ENCODE measurements at regions not wholly inside any gene's neighbourhood (a gene's known extent, or its start where the extent isn't known, plus 50 kb on each side); places are given as distances from the start of the nearest gene placed in this dataset.

DNA sequence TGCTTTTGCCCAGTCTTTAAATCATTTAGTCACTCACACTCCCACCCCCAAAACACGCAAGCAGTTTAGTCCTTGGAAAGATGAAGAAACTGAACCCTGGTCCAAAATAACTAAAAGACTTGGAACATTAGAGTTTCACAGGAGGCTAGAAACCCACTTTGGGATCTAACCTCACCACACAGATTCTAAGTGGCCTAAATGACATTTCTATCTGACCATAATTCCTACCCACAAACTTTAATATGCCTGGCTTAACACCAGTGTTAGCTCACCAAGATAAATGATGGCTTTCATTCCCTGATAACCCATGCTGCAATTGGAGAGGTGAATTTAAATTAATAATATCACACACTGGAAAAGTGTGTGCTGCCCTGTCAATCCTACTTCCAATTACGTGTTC is 295.3 kb upstream of the UBE2E2 start:
- H3K4me3 ChIP-seq: no peak overlapping the region
- no peaks in the 10 kb centered on the region for H3K36me3 ChIP-seq
- no peaks in the 10 kb centered on the region for H3K4me1 ChIP-seq
- no peak for DNase-seq (ENCODE audit: low spot score)
- TF ChIP-seq, protein P1, sequence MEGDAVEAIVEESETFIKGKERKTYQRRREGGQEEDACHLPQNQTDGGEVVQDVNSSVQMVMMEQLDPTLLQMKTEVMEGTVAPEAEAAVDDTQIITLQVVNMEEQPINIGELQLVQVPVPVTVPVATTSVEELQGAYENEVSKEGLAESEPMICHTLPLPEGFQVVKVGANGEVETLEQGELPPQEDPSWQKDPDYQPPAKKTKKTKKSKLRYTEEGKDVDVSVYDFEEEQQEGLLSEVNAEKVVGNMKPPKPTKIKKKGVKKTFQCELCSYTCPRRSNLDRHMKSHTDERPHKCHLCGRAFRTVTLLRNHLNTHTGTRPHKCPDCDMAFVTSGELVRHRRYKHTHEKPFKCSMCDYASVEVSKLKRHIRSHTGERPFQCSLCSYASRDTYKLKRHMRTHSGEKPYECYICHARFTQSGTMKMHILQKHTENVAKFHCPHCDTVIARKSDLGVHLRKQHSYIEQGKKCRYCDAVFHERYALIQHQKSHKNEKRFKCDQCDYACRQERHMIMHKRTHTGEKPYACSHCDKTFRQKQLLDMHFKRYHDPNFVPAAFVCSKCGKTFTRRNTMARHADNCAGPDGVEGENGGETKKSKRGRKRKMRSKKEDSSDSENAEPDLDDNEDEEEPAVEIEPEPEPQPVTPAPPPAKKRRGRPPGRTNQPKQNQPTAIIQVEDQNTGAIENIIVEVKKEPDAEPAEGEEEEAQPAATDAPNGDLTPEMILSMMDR (IDR thresholded peaks at IDR 0.05): no peak
- H3K9me3 ChIP-seq: no peaks in the 10 kb centered on the region
- no peak overlapping the region for H3K27ac ChIP-seq
- H3K27me3 ChIP-seq: no peaks in the 10 kb centered on the region

DNA sequence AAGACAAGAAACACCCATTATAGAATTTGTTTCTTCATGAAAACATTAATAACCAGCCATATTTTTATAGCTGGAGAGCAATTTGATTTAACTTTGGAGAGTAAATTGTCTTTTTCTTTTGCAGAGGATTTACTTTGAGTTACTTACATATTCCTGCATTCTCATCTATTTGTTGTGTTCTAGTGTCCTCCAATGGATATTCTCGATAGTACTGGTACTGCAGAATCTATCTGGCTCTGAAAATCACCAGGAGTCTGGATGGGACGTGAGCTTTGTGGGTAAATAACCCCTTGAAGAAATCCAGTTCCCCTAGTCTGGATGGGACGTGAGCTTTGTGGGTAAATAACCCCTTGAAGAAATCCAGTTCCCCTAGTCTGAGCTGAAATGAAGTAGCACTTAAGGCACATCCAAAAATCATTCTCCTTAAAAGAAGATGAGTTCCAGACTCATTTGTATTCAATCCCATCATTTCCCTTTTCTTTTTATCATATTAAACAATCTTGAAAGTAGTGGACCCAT is 294.1 kb upstream of the UBE2E2 start:
- TF ChIP-seq, protein P1 (IDR thresholded peaks at IDR 0.05): no peak
- no peak for DNase-seq (ENCODE audit: low spot score)
- Histone ChIP-seq H3K4me3 (no peak overlapping the region), H3K9me3 (no peaks in the 10 kb centered on the region), H3K27ac (no peak overlapping the region), H3K4me1 (no peaks in the 10 kb centered on the region), H3K27me3 (no peaks in the 10 kb centered on the region), H3K36me3 (no peaks in the 10 kb centered on the region)

DNA sequence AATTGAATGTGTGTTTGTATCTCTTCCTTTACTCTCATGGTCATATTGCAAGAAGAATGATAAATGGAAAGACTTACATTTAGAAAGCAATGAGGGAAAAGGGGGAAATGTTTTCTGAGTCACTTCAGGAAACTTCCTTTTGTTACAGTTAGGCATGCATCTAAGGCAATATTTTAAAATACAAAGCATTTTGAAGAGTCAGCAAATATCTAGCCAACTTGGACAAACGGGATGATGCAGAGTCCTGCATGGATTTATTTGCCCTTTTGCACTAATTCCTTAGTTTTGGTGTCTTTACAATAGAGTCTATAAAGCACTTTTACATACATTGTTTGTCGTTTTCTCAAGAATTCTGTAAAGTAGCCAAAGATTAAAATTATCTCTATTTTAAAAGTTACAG is 286.2 kb upstream of the UBE2E2 start:
- no peak for DNase-seq (ENCODE audit: low spot score)
- H3K4me1 ChIP-seq: no peaks in the 10 kb centered on the region
- TF ChIP-seq, protein P1 (IDR thresholded peaks at IDR 0.05): no peak
- H3K36me3 ChIP-seq: no peaks in the 10 kb centered on the region
- no peaks in the 10 kb centered on the region for H3K27me3 ChIP-seq
- H3K9me3 ChIP-seq: no peaks in the 10 kb centered on the region
- no peak overlapping the region for H3K4me3 ChIP-seq
- H3K27ac ChIP-seq: no peak overlapping the region

DNA sequence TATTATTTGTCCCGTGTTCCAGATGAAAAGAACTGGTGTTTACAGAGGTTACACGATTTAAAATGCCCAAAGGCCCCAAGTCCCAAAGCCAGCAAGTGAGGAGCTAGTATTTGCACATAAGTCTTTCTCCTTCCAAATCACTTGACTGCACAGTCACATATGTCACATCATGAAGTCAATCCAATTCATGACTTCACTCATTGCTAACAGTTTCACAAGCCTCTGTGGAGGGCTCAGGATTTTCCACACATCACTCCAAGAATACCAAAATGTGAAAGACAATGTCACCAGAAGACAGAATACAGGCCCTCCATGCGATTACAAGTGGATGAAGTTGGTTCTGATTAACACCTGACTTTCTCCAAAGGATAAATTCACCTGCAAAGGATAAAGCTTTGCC is 283.1 kb upstream of the UBE2E2 start:
- no peaks in the 10 kb centered on the region for H3K9me3 ChIP-seq
- H3K4me3 ChIP-seq: no peak overlapping the region
- DNase-seq (ENCODE audit: low spot score): no peak
- TF ChIP-seq, protein P1 (IDR thresholded peaks at IDR 0.05): no peak
- H3K27me3 ChIP-seq: no peaks in the 10 kb centered on the region
- no peaks in the 10 kb centered on the region for H3K36me3 ChIP-seq
- H3K4me1 ChIP-seq: no peaks in the 10 kb centered on the region
- no peak overlapping the region for H3K27ac ChIP-seq

DNA sequence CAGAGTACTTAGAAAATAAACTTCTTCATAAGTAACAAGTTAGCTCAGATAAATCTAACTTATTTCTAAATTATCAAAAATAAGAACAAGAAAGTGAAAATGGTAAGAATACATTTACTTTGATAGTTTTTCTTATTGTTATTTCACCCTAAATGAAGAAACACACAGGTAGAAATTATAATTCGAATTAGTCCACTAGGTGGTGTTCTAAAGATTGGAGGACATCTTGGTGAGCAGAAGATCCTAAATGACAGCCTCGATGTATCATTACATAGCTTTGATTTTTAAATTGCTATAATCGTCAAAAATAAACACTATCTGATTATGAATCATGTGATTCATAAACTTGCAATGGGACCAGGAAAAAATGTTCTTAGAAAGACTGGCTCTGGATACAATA is 280.8 kb upstream of the UBE2E2 start:
- no peak for DNase-seq (ENCODE audit: low spot score)
- Histone ChIP-seq H3K4me1 (no peaks in the 10 kb centered on the region), H3K9me3 (no peaks in the 10 kb centered on the region), H3K4me3 (no peak overlapping the region), H3K36me3 (no peaks in the 10 kb centered on the region), H3K27ac (no peak overlapping the region), H3K27me3 (no peaks in the 10 kb centered on the region)
- TF ChIP-seq, protein P1 (IDR thresholded peaks at IDR 0.05): peak in 1 of 2 donors; percentile 52

DNA sequence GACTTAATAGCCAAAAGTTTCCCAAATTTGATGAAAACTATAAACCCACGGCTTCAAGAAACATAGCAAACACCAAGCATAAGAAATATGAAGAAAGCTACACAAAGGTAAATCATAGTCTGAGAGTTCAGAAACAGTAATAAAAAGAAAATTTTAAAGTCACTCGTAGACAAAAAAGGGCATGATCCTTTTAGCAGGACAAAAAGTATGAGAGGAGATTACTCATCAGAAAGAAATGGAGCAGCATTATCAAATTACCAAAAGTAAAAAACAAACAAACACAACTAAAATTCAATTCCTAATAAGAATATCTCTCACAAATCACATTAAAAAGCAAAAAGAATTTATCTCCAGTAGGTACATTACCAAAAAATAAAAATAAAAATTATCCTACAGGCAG is 279.4 kb upstream of the UBE2E2 start:
- Histone ChIP-seq H3K27ac (no peak overlapping the region), H3K9me3 (no peaks in the 10 kb centered on the region), H3K27me3 (no peaks in the 10 kb centered on the region), H3K4me1 (no peaks in the 10 kb centered on the region), H3K4me3 (no peak overlapping the region), H3K36me3 (no peaks in the 10 kb centered on the region)
- TF ChIP-seq, protein P1 (IDR thresholded peaks at IDR 0.05): no peak
- no peak for DNase-seq (ENCODE audit: low spot score)
